C1 segment of cervical spinal cord (tissue), 14 donors: ENCODE measurements at regions not wholly inside any gene's neighbourhood (a gene's known extent, or its start where the extent isn't known, plus 50 kb on each side); places are given as distances from the start of the nearest gene placed in this dataset.
"Not testable (repeated sequence)": the region's sequence is repeated elsewhere in the genome, so short reads cannot be mapped to it uniquely, and the experiment has no call there.

Experiments used
- DNase-seq, 14 donors: peaks; one replicate each; lab custom pipeline; 2025; lab: John Stamatoyannopoulos, UW

DNA sequence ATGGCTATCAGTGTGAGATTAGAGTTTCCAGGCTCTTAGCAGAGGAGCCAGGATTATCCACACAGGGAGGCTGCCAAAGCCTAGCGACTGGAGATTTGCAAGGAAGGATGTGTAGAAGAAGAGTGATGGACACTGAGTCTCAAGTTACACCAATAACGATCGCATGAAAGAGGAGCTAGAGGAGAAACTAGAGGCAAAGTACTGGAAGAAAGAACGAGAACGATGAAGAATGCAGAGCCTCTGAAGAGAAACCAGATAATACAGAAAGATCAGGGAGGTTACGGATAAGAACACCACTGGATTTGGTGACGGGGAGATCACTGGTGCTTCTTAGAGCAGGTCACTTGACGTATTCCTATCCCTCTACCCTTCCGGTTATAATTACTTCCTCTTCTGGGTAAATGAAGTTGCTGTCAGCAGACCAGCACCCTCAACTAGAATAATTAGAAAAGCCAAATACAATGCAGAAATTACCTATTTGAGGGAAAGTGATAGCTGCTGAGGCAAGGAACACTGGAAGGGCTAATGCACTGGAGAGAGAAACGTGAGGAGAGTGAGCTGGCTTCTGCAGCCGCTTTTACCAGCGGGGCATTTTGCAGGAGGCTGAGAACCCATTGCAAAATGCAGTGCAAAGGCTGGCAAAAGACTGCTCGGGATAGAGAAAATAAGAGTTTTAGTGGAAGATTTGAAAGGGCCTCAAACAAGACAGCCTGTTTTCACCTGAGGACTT is 93.1 kb upstream of the HIF1A start:
- no peak for DNase-seq

DNA sequence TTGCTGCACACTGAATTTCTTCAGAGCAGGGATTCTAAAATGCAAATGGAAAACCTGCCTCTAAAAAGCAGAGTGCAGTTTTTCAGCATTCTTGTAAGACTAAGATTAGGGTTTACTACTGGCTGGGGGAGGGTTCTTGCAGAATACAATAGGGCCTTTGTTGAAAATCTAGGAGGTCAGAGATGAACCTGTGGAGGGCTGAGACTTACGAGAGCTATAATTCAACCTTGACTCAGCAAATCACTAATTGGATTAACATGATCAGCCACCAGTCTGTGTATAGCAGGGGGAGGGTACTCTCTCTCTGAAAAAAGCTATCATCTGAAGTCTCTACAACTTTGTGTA is 92.6 kb upstream of the HIF1A start:
- no peak for DNase-seq

DNA sequence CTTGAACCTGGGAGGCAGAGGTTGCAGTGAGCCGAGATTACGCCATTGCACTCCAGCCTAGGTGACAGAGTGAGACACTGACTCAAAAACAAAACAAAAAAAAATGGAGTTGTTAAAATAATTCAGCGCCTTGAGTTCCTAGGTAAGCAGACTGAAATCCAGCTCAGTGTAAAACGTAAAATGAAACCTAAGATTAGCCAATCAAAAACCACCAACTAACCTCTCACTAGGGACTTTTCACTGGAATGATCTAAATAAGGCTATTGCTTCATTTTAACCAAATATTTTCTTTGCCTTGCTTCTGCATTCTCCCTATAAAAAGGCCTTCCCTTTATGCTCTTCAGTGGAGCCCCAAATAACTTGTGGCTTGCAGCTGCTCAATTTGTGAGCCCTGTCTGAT is 91.6 kb upstream of the HIF1A start:
- DNase-seq: no peak

DNA sequence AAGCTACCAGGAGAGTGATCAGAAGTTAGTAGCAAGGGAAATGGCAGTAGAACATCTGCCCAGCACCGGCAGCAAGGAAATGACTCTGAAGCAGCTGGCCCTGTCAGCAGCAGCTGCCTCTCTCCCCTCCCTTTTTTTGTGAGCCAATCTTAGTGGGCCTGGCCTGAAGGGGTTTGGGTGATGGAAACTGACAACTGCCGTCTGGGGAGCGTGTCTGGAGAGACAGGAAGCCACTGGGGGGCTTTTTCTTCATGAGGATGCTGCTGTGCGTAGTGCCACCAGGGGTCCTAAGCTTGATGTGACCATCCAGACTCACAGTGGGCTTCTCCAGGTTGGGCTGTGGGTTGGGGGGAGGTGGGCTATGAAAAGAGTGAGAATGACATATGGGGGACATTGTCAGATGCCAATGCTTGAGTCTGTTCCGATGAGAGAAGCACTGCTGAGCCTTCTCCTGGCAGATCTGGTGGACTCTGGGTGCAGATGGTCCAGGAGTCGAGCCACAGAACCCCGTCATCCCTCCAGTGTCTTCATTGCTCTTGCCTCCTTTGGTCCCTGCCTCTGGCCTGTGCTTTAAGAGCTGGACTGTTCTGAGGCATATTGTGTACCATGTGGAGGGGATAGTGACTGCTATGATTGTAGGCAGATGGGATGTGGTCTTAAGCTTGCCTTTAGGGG is 87.6 kb upstream of the HIF1A start:
- peak in 1 of 14 donors; percentile 23 for DNase-seq

DNA sequence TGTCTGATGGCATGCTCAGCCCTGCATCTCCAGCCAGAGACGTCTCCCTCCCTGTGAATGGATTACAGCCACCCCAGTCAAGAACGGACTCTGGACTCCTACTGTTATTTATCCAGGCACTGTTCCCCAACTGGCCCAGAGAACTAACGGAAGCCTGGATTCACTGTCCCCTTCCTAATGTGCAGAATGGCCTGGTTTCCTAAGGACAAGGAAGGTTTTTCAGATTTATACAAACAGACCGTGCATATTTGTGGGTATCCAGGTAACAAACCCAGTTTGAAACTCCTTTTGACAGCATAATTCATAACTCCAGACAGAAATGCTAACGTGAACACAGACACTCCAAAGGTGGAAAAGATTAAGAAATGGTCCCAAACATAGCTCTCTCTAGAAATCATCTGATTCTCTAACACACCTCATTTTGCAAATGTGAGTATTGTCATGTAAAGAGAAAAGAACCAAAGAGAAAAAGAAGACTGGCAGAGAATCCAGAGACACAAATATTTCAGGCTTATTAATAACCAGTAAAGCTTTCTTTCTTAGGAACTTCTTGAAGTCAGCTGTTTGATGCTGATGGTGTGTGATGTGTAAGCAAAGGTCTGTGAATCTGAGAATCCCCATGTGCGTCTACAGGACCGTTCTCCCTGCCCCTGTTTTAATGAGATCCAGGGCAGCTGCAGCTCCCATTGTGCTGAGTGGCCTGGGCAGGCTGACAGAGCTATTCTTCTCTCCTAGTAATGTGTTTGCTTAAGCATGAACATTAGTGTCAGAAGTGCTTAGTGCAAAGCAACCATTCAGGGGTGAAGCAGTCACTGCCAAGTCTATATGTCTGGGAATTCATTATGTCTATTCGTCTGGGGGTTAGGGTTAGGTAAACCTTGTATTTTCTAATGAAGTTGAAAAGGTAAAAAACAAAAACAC is 86.8 kb upstream of the HIF1A start:
- peak in 12 of 14 donors; percentile 15 to 87 (median 36) for DNase-seq

DNA sequence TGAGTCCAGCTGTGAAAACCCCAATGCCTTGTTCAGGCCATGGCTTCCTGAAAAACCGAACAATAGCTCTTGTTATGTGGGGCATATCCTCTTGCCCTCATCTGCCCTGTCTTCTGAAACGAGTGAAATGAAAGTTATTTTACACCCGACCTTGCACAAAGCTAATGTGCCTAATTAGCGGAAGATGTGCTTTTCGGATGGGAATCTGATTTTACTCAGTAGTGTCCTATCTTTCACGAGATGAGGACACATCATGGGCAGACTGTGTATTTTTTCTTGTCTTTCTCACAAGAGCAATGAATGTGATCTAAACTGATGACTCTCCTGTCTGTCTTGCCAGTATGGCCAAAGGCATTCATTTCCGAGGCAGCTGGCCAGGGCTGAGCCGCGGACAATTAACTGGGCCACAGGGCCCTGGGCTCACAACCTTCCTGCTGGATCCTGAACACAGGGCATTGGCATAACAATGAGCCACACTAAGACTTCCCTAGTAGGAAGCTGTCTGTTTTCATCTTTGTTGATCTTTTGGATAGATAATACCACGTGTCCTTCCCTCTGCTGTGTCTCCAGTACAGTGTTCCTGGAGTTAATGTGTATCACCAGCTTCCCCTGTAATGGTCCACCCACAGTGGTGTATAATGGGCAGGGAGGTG is 86.0 kb upstream of the HIF1A start:
- DNase-seq: peak in 11 of 14 donors; percentile 22 to 79 (median 50)

DNA sequence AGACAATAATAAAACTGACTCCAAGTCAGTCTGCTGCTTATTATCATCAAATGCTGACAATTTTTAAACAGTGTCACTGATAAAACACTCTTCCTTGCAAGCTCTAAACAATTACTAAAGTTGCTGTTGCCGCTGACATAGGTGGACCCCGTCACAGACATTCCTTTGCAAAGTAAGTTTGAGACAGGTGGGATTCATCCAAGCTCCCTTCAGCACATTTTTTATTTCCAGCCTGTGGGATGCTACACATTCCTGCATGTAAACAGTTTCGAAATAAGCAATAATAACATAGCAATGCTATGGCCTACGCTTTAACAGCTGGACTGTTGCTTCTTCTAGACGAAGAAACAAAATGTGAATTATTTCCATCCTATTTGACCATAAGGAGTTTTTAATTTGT is 85.4 kb upstream of the HIF1A start:
- no peak for DNase-seq

DNA sequence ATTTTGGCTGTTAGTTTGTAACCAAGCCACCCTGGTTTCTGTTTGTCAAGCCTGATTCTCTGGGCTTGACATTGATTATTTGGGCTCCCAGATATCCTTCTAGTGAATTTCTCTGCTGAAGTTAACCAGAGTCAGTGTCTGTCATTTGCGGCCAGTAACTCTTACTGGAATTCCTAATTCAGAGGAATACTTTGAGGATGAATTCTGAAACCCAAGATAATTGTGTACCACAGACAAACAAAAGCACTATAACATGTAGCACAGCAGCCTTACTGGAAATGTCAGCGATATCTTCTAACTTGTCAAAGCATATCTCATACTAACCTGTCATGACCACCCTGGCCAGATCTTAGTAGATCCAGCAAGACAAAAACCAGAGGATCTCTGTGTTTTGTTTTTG is 84.4 kb upstream of the HIF1A start:
- no peak for DNase-seq

DNA sequence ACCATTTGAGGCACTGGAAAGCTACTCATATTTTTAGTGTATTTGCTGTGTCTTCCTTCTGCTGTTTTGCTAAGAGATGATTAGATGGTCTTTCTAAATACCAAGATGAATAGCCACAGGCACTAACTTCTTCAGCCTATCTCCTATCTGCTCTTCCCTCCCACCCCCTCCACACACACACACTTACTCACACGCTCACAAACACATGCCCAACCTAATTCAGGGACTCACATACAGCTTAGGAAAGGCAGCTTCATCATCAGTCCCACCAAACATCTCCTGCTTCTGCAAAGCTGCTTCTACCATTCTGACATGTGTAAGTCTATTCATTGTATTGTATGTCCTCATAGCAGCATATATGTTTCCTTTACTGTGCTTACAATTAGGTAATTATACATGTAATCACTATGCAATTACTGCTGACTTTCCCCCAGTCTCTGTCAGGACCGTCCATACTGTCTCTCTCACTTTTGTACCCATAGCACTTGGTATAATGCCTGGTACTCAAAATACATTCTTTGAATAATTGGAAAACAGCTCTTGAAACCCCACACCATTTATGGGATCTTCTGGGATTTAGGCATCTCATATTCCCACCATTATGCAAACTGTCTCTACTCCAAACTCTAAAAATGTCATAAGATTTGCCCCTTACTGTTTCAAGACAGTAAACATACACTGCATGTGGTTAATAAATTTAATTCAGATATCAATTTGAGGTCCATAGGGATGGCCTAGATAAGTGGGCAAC is 83.3 kb upstream of the HIF1A start:
- no peak for DNase-seq

DNA sequence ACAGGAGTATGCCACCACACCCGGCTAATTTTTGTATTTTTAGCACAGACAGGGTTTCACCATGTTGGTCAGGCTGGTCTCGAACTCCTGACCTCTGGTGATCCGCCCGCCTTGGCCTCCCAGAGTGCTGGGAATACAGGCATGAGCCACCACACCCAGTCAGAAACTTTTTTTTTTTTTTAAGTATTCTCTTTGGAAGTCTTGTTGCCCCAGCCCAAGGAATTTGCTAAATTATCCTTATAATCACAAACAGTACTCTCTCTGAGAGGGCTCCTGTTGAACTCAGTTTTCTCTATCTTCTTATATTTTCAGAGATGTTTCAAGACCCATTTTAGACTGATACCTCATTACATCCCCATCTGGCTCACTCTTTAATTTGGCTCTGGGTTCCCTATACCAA is 82.3 kb upstream of the HIF1A start:
- DNase-seq: not testable (repeated sequence)

DNA sequence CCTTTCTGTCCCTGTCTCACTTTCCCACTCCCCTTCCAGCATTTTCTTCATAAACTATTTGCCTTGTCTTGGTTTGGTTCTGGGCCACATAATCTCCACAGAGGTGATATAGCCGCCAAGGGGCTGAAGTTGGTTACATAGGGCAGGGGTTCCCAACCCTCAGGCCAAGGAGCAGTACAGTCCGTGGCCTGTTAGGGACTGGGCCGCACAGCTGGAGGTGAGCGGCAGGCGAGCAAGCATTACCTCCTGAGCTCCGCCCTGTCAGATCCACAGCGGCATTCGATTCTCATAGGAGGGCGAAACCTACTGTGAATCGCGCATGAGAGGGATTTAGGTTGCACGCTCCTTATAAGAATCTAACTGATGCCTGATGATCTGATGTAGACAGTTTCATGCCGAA is 80.6 kb upstream of the HIF1A start:
- DNase-seq: no peak

DNA sequence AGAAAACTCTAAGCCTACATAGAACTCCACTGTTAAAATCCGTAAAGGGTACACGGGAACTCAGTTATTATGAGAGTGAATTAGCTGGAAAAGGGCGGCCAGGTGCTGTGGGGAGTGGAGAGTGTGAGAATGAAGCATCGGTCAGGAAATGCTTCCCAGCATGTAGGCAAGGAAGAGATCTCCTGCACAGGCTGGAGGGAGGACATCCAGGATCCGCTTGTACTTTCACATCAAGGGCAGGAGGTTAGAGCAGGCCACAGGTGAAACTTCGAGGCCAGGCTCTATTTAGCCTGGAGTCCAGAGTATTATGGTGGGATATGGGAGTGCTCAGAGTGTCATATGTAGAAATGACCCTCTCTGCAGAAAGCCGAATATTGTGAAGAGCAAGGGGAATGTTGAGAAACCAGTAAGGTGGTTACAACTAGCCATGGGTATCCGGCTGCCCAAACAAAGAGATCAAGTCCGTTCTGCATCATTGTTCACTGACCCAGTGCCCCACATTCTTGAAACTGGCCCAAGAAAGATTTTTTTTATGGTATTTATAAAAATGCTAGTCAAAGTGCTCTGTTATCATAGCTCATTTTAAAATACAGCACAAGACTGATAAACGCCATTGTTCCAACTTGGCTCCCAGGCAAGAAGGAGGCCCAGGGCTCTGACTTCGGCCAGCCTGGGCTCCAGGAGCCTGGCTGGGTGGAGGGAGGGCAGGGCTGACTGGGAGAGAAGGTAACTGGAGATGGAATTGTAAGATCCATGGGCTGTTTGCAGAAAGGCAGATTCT is 79.4 kb upstream of the HIF1A start:
- no peak for DNase-seq

DNA sequence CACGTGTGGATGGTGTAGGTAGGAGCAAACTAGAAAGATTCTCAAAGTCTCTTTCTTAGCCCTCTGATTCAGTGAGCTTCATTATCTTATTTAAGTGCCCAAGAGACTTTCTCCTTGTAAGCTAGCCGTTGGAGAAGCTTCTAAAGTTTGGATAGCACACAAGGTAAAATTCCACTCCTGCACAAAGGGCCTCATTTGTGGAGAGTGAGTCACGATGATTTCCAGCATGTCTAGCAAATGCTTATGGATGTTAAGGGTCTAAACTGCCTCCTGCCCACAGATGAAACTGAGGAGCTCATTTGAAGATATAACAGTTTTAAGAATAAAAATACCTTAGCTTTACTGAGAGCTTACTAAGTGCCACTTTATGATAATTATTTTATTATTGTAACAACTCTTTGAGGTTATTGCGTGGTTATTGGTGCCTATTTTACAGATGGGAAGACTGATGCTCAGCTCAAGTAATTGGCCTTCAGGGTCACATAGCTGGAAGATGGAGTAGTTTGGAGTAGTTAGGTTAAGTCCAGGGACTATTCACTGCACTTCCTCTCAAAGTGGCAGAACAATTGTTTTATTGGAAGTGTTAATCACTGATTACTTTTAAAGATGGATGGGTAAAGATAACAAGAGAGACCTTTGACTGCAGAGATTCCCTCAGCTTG is 78.7 kb upstream of the HIF1A start:
- DNase-seq: no peak

DNA sequence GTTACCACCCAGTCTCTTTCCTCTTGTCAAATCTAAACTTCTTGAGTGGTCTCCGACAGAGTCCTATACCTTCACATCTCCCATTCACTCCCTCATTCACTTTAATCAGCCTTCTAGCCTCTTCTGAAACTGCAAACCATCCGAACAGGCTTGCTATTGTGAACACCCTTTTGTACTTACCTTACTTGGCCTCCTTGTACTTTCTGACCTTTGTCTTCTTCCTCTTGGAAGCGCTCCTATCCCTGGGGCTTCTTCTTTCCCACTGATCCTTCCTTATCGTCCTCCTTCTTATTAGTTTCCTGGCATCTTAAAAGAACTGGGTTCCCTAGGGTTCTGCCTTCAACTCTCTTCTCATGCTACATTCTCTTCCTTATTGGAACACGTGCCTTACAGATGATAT is 76.9 kb upstream of the HIF1A start:
- DNase-seq: no peak

DNA sequence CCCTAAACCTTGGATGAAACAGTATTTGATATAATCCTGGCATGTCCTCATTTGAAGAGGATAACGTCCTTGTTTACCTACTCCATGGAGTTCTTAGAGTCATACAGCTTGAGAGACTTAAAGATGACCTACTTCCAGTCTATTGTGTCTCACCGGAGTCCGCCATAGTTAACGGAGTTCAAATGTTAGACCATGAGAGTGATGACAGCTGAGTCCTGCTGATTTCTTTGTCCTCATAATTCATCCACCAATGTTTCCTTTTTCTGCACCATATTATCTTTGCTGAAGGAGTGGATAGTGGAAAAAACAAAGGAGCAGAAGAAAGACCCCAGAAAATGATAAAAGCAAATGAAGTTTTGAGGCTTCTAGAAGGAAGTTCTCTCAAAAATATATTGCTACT is 75.8 kb upstream of the HIF1A start:
- no peak for DNase-seq

DNA sequence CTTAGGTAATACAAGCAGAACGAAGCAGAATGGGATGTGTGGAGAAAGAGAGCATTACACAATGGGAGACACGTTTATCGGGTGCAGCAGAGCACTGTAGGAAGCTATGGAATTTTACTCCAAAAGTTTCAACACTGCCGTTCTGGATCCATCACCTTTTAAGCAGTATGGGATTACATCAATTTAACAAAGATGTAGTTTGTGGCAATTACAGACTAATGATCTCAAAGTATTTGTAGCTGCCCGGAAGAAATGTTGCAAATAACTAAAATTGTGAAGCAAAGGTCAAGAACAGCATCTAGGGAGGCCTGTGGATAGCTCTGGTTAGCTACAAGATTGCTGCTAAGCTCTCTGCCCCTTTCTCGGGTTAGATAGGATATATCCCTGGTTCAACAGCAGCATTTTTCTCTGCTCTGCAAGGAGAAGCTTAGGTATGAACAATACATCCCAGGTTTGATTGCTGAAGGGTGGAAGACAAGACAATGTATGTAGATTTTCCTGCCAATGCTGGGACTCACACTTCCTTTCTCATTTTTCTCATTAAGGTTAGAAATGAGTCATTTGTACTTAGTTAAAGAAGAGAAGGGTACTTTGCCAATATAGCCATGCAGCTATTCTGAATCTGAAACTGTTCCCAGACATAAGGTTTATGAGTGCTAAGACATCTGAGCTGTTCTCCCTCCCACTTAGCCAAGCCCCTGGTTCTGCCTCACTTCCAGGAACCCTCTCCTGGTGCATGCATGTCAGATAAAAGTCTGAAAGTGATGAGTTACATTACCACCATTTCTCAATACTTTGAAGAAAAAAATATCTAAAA is 75.0 kb upstream of the HIF1A start:
- peak in 1 of 14 donors; percentile 6 for DNase-seq

DNA sequence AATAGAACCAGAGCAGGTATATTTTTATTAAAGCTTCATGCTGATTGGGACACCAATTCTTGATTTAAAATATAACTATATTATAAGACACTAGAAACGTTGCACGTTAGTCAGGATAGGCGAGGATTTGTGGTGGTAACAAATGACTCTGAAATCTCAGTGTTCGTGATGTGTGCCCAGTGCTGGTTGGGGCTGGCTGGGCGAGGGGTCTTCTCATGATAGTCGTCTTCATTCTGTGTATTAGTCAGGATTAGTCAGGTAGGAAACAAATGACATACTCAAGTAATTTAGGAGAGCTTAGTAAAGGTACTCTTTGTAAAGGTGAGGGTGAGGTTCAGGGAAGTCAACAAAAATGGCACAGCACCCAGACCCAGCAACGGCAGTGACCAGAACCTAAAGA is 73.9 kb upstream of the HIF1A start:
- no peak for DNase-seq

DNA sequence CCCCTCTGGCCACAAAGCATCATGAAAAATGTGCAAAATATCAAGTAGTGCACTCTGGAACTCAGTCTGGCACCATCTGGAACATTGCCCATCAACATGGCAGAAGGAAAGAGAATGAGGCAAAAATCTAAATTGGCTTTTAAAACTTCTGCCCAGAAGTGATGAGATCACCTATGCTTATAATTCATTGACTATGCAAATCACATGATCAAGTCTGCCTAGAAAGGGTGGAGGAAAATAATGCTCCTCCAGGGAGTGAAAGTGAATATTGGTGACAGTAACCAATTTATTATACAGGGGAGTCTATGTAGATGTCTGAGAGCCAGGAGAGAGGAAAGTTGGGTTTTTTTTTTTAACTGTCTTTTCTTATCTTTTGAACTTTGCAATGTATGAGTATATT is 73.3 kb upstream of the HIF1A start:
- DNase-seq: no peak

DNA sequence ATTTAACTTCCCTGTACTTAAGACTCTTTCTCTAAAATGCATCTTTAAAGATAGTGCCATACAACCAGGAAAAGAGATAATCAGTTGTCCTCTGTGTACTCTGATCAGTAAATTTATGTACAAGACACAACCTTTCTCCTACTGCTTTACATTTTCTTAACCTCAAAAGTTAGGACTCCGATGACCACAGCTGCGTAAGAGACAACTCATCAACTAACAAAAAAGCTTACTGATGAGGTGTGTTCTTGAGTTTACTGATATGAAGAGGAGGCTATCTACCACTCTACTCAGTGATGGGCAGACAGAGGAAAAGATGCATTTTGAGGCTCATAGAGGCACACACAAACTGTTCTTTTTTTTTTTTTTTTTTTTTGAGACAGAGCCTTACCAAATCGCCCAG is 71.4 kb upstream of the HIF1A start:
- DNase-seq: no peak
